ENCODE measurements at regions not wholly inside any gene's neighbourhood (a gene's known extent, or its start where the extent isn't known, plus 50 kb on each side); places are given as distances from the start of the nearest gene placed in this dataset.

GRCh38 chr11:70642266-70642665, 243.9 kb downstream of the CTTN start:
- TF ChIP-seq CTCF (conservative IDR thresholded peaks at IDR 0.05; ENCODE audit: low read depth, low read length) = no peak
- no peak for TF ChIP-seq EZH2 (IDR thresholded peaks at IDR 0.05; ENCODE audit: borderline replicate concordance, low read depth, low read length, poor library complexity, severe bottlenecking)

Data from A673 (cell line).